K562 (cell line): ENCODE measurements at regions not wholly inside any gene's neighbourhood (a gene's known extent, or its start where the extent isn't known, plus 50 kb on each side); places are given as distances from the start of the nearest gene placed in this dataset.

Experiments used
- ATAC-seq: fragments of 200-7000 bp; cut with Tn5 transposase; 3 replicates; pipeline ENCODE4 v1.9.1; 2020; ENCODE audit warnings: moderate library complexity
- BruUV-seq: library from RNA; stranded (reverse); fragments of 400-500 nt; replicated peaks from 2 replicates; lab custom pipeline; 2021; lab: Mats Ljungman, UMichigan
- CTCF ChIA-PET: fragments of 300-600 bp; formaldehyde crosslinking; extraction: SDS; loops from one replicate; lab custom pipeline; 2021; ENCODE audit warnings: low intra/inter-chr PET ratio; lab: Yijun Ruan, JAX
- POLR2A ChIA-PET: fragments of 300-600, 350-650 bp; sonication (Branson Sonifier 250); formaldehyde crosslinking; extraction: SDS; loops from one replicate; lab custom pipeline; 2021; ENCODE audit warnings: antibody characterized with exemption, inconsistent platforms; lab: Yijun Ruan, JAX
- DNase-seq, 4 experiments: peaks; one replicate each; pipeline versions ENCODE4 v3.0.0 to v3.0.0-alpha.2; 2011 to 2018; ENCODE audit warnings: low spot score in 3 of 4, mixed read lengths in 3 of 4; ENCODE audit errors: extremely low read depth in 1 of 4
- FAIRE-seq: peaks from 2 replicates; lab custom pipeline; 2011; peaks lifted over from hg19 to GRCh38; lab: Jason Lieb, UNC
- H2AFZ ChIP-seq: 2 replicates; pipeline ENCODE4 v1.6.0; 2011; ENCODE audit warnings: low read depth, low read length, control low read depth, inconsistent platforms
- H3K27ac ChIP-seq: fragments of 200-600 bp; 3 replicates; pipeline ENCODE4 v1.8.0; 2011; ENCODE audit warnings: low read depth, mild to moderate bottlenecking, control low read depth, inconsistent platforms, low read length, moderate library complexity, mixed read lengths; ENCODE audit errors: extremely low read depth
- H3K27me3 ChIP-seq, 2 experiments: fragments of 300-600 bp in 1 of 2; 2 replicates in 1 of 2; 3 replicates in 1 of 2; pipeline versions ENCODE4 v1.6.0 to v1.8.0; 2011; ENCODE audit warnings: inconsistent platforms in 2 of 2, low read length in 2 of 2, mild to moderate bottlenecking in 1 of 2, mixed read lengths in 1 of 2, moderate library complexity in 1 of 2; ENCODE audit not compliant: control insufficient read depth in 2 of 2, insufficient read depth in 2 of 2
- H3K36me3 ChIP-seq: fragments of 300-600 bp; 3 replicates; pipeline ENCODE4 v1.8.0; 2011; ENCODE audit warnings: mild to moderate bottlenecking, low read length, inconsistent platforms; ENCODE audit not compliant: control insufficient read depth, insufficient read depth
- H3K4me1 ChIP-seq, 2 experiments: fragments of 200-600 bp in 1 of 2; replicated peaks in 1 of 2; 2 replicates in 1 of 2; 3 replicates in 1 of 2; pipeline versions ENCODE4 v1.5.1 to v1.8.0; 2011; ENCODE audit warnings: inconsistent platforms in 2 of 2, low read length in 2 of 2, mild to moderate bottlenecking in 1 of 2, mixed read lengths in 1 of 2, moderate library complexity in 1 of 2; ENCODE audit not compliant: control insufficient read depth in 2 of 2, insufficient read depth in 2 of 2
- H3K4me2 ChIP-seq: 2 replicates; pipeline ENCODE4 v1.6.1; 2011; ENCODE audit warnings: low read length, control low read depth, inconsistent platforms, mixed read lengths; ENCODE audit not compliant: insufficient read depth
- H3K4me3 ChIP-seq: fragments of 200-600 bp; sonication (generic), shearing (Covaris generic); 2 replicates; pipeline ENCODE4 v1.5.1; 2016; ENCODE audit warnings: control low read depth, inconsistent platforms
- H3K79me2 ChIP-seq: fragments of 200-600 bp; 3 replicates; pipeline ENCODE4 v1.8.0; 2011; ENCODE audit warnings: low read length, inconsistent platforms; ENCODE audit not compliant: control insufficient read depth, insufficient read depth
- H3K9ac ChIP-seq, 2 experiments: 2 replicates each; pipeline versions ENCODE4 v1.6.0 to v1.6.1; 2011; ENCODE audit warnings: low read depth in 2 of 2, low read length in 2 of 2, control low read depth in 1 of 2, inconsistent platforms in 1 of 2, mild to moderate bottlenecking in 1 of 2, mixed read lengths in 1 of 2; ENCODE audit not compliant: insufficient read depth in 1 of 2
- H3K9me1 ChIP-seq: one replicate; pipeline ENCODE4 v1.6.0; 2011; ENCODE audit warnings: inconsistent platforms, mild to moderate bottlenecking, low read length, moderate library complexity; ENCODE audit not compliant: control insufficient read depth, insufficient read depth
- H3K9me3 ChIP-seq: replicated peaks from 2 replicates; pipeline ENCODE4 v1.5.1; 2011; ENCODE audit warnings: low read depth, low read length, inconsistent platforms; ENCODE audit not compliant: control insufficient read depth, insufficient read depth
- H4K20me1 ChIP-seq: replicated peaks from 2 replicates; pipeline ENCODE4 v1.6.1; 2011; ENCODE audit warnings: low read length, inconsistent platforms, mixed read lengths; ENCODE audit not compliant: control insufficient read depth, insufficient read depth
- ARID1B ChIP-seq: fragments of 450-650 bp; IDR thresholded peaks from 2 replicates; pipeline ENCODE4 v1.6.1; 2016; ENCODE audit warnings: antibody characterized with exemption, mild to moderate bottlenecking, inconsistent platforms
- ELK3 ChIP-seq: fragments of 450-650 bp; formaldehyde crosslinking; IDR thresholded peaks from 2 replicates; pipeline ENCODE4 v1.4.0; 2020; ENCODE audit warnings: mild to moderate bottlenecking
- GTF2B ChIP-seq: IDR thresholded peaks from 2 replicates; pipeline ENCODE4 v1.6.1; 2011; ENCODE audit not compliant: insufficient read length; ENCODE audit errors: extremely low read depth
- HOMEZ ChIP-seq: fragments of 250-450 bp; sonication (Bioruptor Pico); IDR thresholded peaks from 2 replicates; pipeline ENCODE4 v1.4.0; 2020; ENCODE audit warnings: mild to moderate bottlenecking, moderate library complexity
- MAFG ChIP-seq: fragments of 450-650 bp; conservative IDR thresholded peaks from 2 replicates; pipeline ENCODE4 v1.6.1; 2016; ENCODE audit warnings: missing genetic modification characterization, missing compliant biosample characterization
- MCM3 ChIP-seq: fragments of 450-650 bp; IDR thresholded peaks from 2 replicates; pipeline ENCODE4 v1.6.1; 2016
- PTTG1 ChIP-seq: fragments of 450-650 bp; IDR thresholded peaks from 2 replicates; pipeline ENCODE4 v1.6.1; 2016; ENCODE audit warnings: low read depth, mild to moderate bottlenecking, missing genetic modification characterization, missing compliant biosample characterization
- SAFB2 ChIP-seq: fragments of 200-400 bp; formaldehyde crosslinking; IDR thresholded peaks from 2 replicates; pipeline ENCODE4 v1.6.1; 2018; ENCODE audit warnings: borderline replicate concordance, low read length, low read depth, moderate library complexity; ENCODE audit not compliant: severe bottlenecking
- TAF15 ChIP-seq: fragments of 200-400 bp; formaldehyde crosslinking; IDR thresholded peaks from 2 replicates; pipeline ENCODE4 v1.6.1; 2017; ENCODE audit warnings: mild to moderate bottlenecking, low read depth, low read length, moderate library complexity
- TFAP4 ChIP-seq: sonication (generic); formaldehyde crosslinking; IDR thresholded peaks from 2 replicates; pipeline ENCODE4 v1.8.0; 2022; ENCODE audit warnings: missing genetic modification reagents, mild to moderate bottlenecking, moderate library complexity, borderline replicate concordance
- TRIM24 ChIP-seq, 2 experiments: fragments of 450-650 bp; IDR thresholded peaks; 2 replicates each; pipeline ENCODE4 v1.6.1; 2016
- TRIM25 ChIP-seq: fragments of 450-650 bp; IDR thresholded peaks from 2 replicates; pipeline ENCODE4 v1.7.0; 2016; ENCODE audit warnings: borderline replicate concordance
- ZNF121 ChIP-seq: sonication (generic); formaldehyde crosslinking; conservative IDR thresholded peaks from 2 replicates; pipeline ENCODE4 v1.8.0; 2022; ENCODE audit warnings: missing genetic modification reagents
- ZNF655 ChIP-seq: fragments of 250-450 bp; sonication (Bioruptor Pico); IDR thresholded peaks from 2 replicates; pipeline ENCODE4 v1.5.0; 2021
- ZNF668 ChIP-seq: fragments of 250-450 bp; sonication (Bioruptor Pico); IDR thresholded peaks from 2 replicates; pipeline ENCODE4 v1.8.0; 2022; ENCODE audit warnings: mild to moderate bottlenecking, inconsistent platforms
- ZNF778 ChIP-seq: fragments of 450-650 bp; formaldehyde crosslinking; IDR thresholded peaks from 2 replicates; pipeline ENCODE4 v1.4.0; 2020; ENCODE audit warnings: mild to moderate bottlenecking, moderate library complexity
- WGBS: fragments of 100-300 bp; shearing (Covaris generic); methylation state at CpG from one replicate; pipeline ENCODE4 v1.1.6; 2016; ENCODE audit warnings: low coverage, mixed read lengths; ENCODE audit not compliant: insufficient coverage; ENCODE audit errors: missing lambda C conversion rate; 5-methylcytosine and 5-hydroxymethylcytosine counted together
- in situ Hi-C: fragments of 300-500 bp; cut with MboI; formaldehyde crosslinking; loops from 4 replicates; pipeline ENCODE4 v1.15.0; 2018; ENCODE audit warnings: inconsistent platforms, mixed read lengths
- intact Hi-C: fragments of 100-400 bp; cut with micrococcal nuclease; formaldehyde crosslinking; loops from 2 replicates; pipeline ENCODE4 v1.14.2; 2022

- Histone ChIP-seq H3K4me3 (no peak overlapping the region), H3K27ac (no peak overlapping the region), H3K9ac (no peak overlapping the region), H3K4me2 (no peak overlapping the region), H3K9me3 (no peaks in the 10 kb centered on the region), H3K79me2 (no peaks in the 10 kb centered on the region), H4K20me1 (no peaks in the 10 kb centered on the region), H2AFZ (no peak overlapping the region), H3K4me1 (no peaks in the 10 kb centered on the region), H3K9me1 (no peaks in the 10 kb centered on the region), H3K27me3 (no peaks in the 10 kb centered on the region), H3K36me3 (no peaks in the 10 kb centered on the region)
- intact Hi-C loops, result no loop called here
- in situ Hi-C loops, result no loop called here
- DNase-seq, result no peak
- no TSS peak for BruUV-seq
- ATAC-seq, result no peak
- 4% methylated on average over 3 of the region's 3 CpGs for WGBS
- CTCF ChIA-PET, result no interaction called here
- POLR2A ChIA-PET, result no interaction called here
- no peak for FAIRE-seq
- TF ChIP-seq MCM3 (no peak), SAFB2 (no peak), ARID1B (no peak), ZNF655 (no peak), MAFG (tag) (no peak), ZNF121 (no peak), TFAP4 (no peak), ELK3 (CRISPR knock-in tag) (no peak), ZNF668 (CRISPR knock-in tag) (no peak), TRIM24 (IDR thresholded peaks at IDR 0.05) (no peak), TAF15 (no peak), ZNF778 (CRISPR knock-in tag) (no peak), PTTG1 (tag) (no peak), HOMEZ (CRISPR knock-in tag) (no peak), GTF2B (no peak), TRIM25 (no peak)
Observed at GRCh38 chrX:146056511-146057081, 239.0 kb downstream of the SLITRK2 start.
